ENCODE measurements at regions not wholly inside any gene's neighbourhood (a gene's known extent, or its start where the extent isn't known, plus 50 kb on each side); places are given as distances from the start of the nearest gene placed in this dataset.

GRCh38 chr6:1491025-1491424 lies 101.6 kb downstream of the FOXF2 start:
- H3K4me3 ChIP-seq (ENCODE audit: low read depth, low read length), result no peak overlapping the region
- CTCF ChIA-PET, result interaction anchor here (1.2 kb wide), 1 partner anchor 11 kb away, joined by 3 read pairs; no protein-coding TSS in a partner anchor
- POLR2A ChIA-PET, result no interaction called here
- H3K36me3 ChIP-seq (ENCODE audit: control insufficient read depth, insufficient read depth, low read length), result no peaks in the 10 kb centered on the region
- H3K27me3 ChIP-seq (ENCODE audit: control insufficient read depth, insufficient read depth, low read length), result no peaks in the 10 kb centered on the region
- TF ChIP-seq CTCF (IDR thresholded peaks at IDR 0.05; ENCODE audit: insufficient read depth, low read depth, low read length), result no peak
- no peak for DNase-seq (ENCODE audit: low read depth)

- Histone ChIP-seq H3K4me3 (ENCODE audit: low read depth, low read length) (no peak overlapping the region), H3K36me3 (ENCODE audit: control insufficient read depth, insufficient read depth, low read length) (no peaks in the 10 kb centered on the region), H3K27me3 (ENCODE audit: control insufficient read depth, insufficient read depth, low read length) (no peaks in the 10 kb centered on the region)
- CTCF ChIA-PET, result interaction anchor here (1.2 kb wide), 1 partner anchor 12 kb away, joined by 3 read pairs; no protein-coding TSS in a partner anchor
- POLR2A ChIA-PET, result no interaction called here
- TF ChIP-seq CTCF (IDR thresholded peaks at IDR 0.05; ENCODE audit: insufficient read depth, low read depth, low read length), result no peak
- no peak for DNase-seq (ENCODE audit: low read depth)
These were observed 102.4 kb downstream of the FOXF2 start for GRCh38 chr6:1491591-1492319.

GRCh38 chr6:1494671-1495070 lies 105.3 kb downstream of the FOXF2 start:
- TF ChIP-seq CTCF (IDR thresholded peaks at IDR 0.05; ENCODE audit: insufficient read depth, low read depth, low read length), result no peak
- H3K4me3 ChIP-seq (ENCODE audit: low read depth, low read length), result no peak overlapping the region
- DNase-seq (ENCODE audit: low read depth), result no peak
- no peaks in the 10 kb centered on the region for H3K36me3 ChIP-seq (ENCODE audit: control insufficient read depth, insufficient read depth, low read length)
- POLR2A ChIA-PET, result no interaction called here
- CTCF ChIA-PET, result interaction anchor here (0.7 kb wide), 1 partner anchor 18 kb away, joined by 3 read pairs; no protein-coding TSS in a partner anchor
- no peaks in the 10 kb centered on the region for H3K27me3 ChIP-seq (ENCODE audit: control insufficient read depth, insufficient read depth, low read length)

GRCh38 chr6:1495344-1495743 lies 106.0 kb downstream of the FOXF2 start:
- Histone ChIP-seq H3K36me3 (ENCODE audit: control insufficient read depth, insufficient read depth, low read length) (no peaks in the 10 kb centered on the region), H3K27me3 (ENCODE audit: control insufficient read depth, insufficient read depth, low read length) (no peaks in the 10 kb centered on the region), H3K4me3 (ENCODE audit: low read depth, low read length) (no peak overlapping the region)
- ChIA-PET POLR2A (no interaction called here), CTCF (interaction anchor here (0.6 kb wide), 1 partner anchor 33 kb away, joined by 3 read pairs; no protein-coding TSS in a partner anchor)
- no peak for TF ChIP-seq CTCF (IDR thresholded peaks at IDR 0.05; ENCODE audit: insufficient read depth, low read depth, low read length)
- no peak for DNase-seq (ENCODE audit: low read depth)

GRCh38 chr6:1496092-1496491 lies 106.7 kb downstream of the FOXF2 start:
- Histone ChIP-seq H3K36me3 (ENCODE audit: control insufficient read depth, insufficient read depth, low read length) (no peaks in the 10 kb centered on the region), H3K4me3 (ENCODE audit: low read depth, low read length) (no peak overlapping the region), H3K27me3 (ENCODE audit: control insufficient read depth, insufficient read depth, low read length) (no peaks in the 10 kb centered on the region)
- no peak for DNase-seq (ENCODE audit: low read depth)
- POLR2A ChIA-PET, result no interaction called here
- CTCF ChIA-PET, result no interaction called here
- no peak for TF ChIP-seq CTCF (IDR thresholded peaks at IDR 0.05; ENCODE audit: insufficient read depth, low read depth, low read length)

Data from BJ (cell line).